HepG2 (cell line): ENCODE measurements at regions not wholly inside any gene's neighbourhood (a gene's known extent, or its start where the extent isn't known, plus 50 kb on each side); places are given as distances from the start of the nearest gene placed in this dataset.
A peak's percentile ranks its signal among the peaks of the same experiment; 100 is the strongest.

Experiments
- ATAC-seq: fragments of 200-7000 bp; cut with Tn5 transposase; 3 replicates; pipeline ENCODE4 v1.9.1; 2020; ENCODE audit warnings: mild to moderate bottlenecking, moderate library complexity
- BruUV-seq: library from RNA; stranded (reverse); fragments of 400-500 nt; replicated peaks from 2 replicates; lab custom pipeline; 2021; lab: Mats Ljungman, UMichigan
- CTCF ChIA-PET: fragments of 300-600 bp; formaldehyde crosslinking; extraction: SDS; loops from one replicate; lab custom pipeline; 2021; ENCODE audit warnings: low total read pairs, inconsistent platforms, low intra/inter-chr PET ratio; lab: Yijun Ruan, JAX
- POLR2A ChIA-PET: fragments of 350-600 bp; sonication (Branson Sonifier 250); formaldehyde crosslinking; loops from one replicate; lab custom pipeline; 2020; ENCODE audit warnings: antibody characterized with exemption, inconsistent platforms; lab: Yijun Ruan, JAX
- DNase-seq: peaks from one replicate; pipeline ENCODE4 v3.0.0-alpha.2; 2015; ENCODE audit warnings: low spot score
- FAIRE-seq: peaks from 3 replicates; lab custom pipeline; 2011; peaks lifted over from hg19 to GRCh38; lab: Jason Lieb, UNC
- H2AFZ ChIP-seq: one replicate; pipeline ENCODE4 v1.6.1; 2011; ENCODE audit warnings: low read length, inconsistent platforms
- H3K27ac ChIP-seq: fragments of 300-600 bp; 3 replicates; pipeline ENCODE4 v1.8.0; 2011; ENCODE audit warnings: mixed run types, mild to moderate bottlenecking, mixed read lengths, low read length, inconsistent platforms; ENCODE audit not compliant: insufficient read depth; ENCODE audit errors: extremely low read length
- H3K27me3 ChIP-seq, 2 experiments: fragments of 200-600 bp in 1 of 2; 2 replicates in 1 of 2; 3 replicates in 1 of 2; pipeline versions ENCODE4 v1.6.0 to v1.8.0; 2011; ENCODE audit warnings: low read length in 2 of 2, mild to moderate bottlenecking in 2 of 2, moderate library complexity in 2 of 2, inconsistent platforms in 1 of 2; ENCODE audit not compliant: insufficient read depth in 2 of 2, control insufficient read depth in 1 of 2
- H3K36me3 ChIP-seq, 2 experiments: fragments of 200-600 bp in 1 of 2; replicated peaks in 1 of 2; 2 replicates in 1 of 2; 3 replicates in 1 of 2; pipeline versions ENCODE4 v1.5.1 to v1.8.0; 2011; ENCODE audit warnings: low read length in 2 of 2, inconsistent platforms in 1 of 2; ENCODE audit not compliant: insufficient read depth in 2 of 2, control insufficient read depth in 1 of 2
- H3K4me1 ChIP-seq: 2 replicates; pipeline ENCODE4 v1.5.1; 2012; ENCODE audit warnings: low read length, inconsistent platforms; ENCODE audit not compliant: insufficient read depth
- H3K4me2 ChIP-seq: 2 replicates; pipeline ENCODE4 v1.6.0; 2011; ENCODE audit warnings: low read depth, low read length, inconsistent platforms
- H3K4me3 ChIP-seq, 3 experiments: fragments of 200-600 bp in 1 of 3; sonication (generic), shearing (Covaris generic) in 1 of 3; replicated peaks in 1 of 3; 2 replicates each; pipeline ENCODE4 v1.5.1; 2011 to 2016; ENCODE audit warnings: low read length in 3 of 3, inconsistent platforms in 2 of 3, low read depth in 2 of 3, mild to moderate bottlenecking in 2 of 3, control low read depth in 1 of 3, mixed read lengths in 1 of 3; ENCODE audit not compliant: insufficient read depth in 1 of 3
- H3K79me2 ChIP-seq: one replicate; pipeline ENCODE4 v1.6.1; 2011; ENCODE audit warnings: low read length, inconsistent platforms; ENCODE audit not compliant: insufficient read depth
- H3K9ac ChIP-seq: 2 replicates; pipeline ENCODE4 v1.6.0; 2011; ENCODE audit warnings: mild to moderate bottlenecking, low read depth, low read length, inconsistent platforms; ENCODE audit not compliant: insufficient read depth
- H3K9me3 ChIP-seq: 2 replicates; pipeline ENCODE4 v1.5.1; 2012; ENCODE audit warnings: mild to moderate bottlenecking, low read length
- H4K20me1 ChIP-seq: 2 replicates; pipeline ENCODE4 v1.6.0; 2011; ENCODE audit warnings: inconsistent platforms, mild to moderate bottlenecking, low read length, moderate library complexity; ENCODE audit not compliant: insufficient read depth
- FOXK1 ChIP-seq: sonication (generic); formaldehyde crosslinking; IDR thresholded peaks from 2 replicates; pipeline ENCODE4 v1.4.0; 2020; ENCODE audit warnings: low read depth, missing genetic modification reagents, borderline replicate concordance
- ISX ChIP-seq: sonication (generic); formaldehyde crosslinking; conservative IDR thresholded peaks from 2 replicates; pipeline ENCODE4 v1.5.0; 2020; ENCODE audit warnings: missing genetic modification reagents
- NFYB ChIP-seq: sonication (generic); formaldehyde crosslinking; IDR thresholded peaks from 2 replicates; pipeline ENCODE4 v1.4.0; 2020; ENCODE audit warnings: missing genetic modification reagents
- NR2F6 ChIP-seq, 2 experiments: IDR thresholded peaks; 2 replicates each; pipeline ENCODE4 v1.6.1; 2016; ENCODE audit warnings: antibody characterized with exemption in 1 of 2, mild to moderate bottlenecking in 1 of 2
- RAD21 ChIP-seq: fragments of 450-650 bp; formaldehyde crosslinking; IDR thresholded peaks from 2 replicates; pipeline ENCODE4 v1.5.0; 2020; ENCODE audit warnings: mild to moderate bottlenecking
- RFXAP ChIP-seq: sonication (generic); formaldehyde crosslinking; IDR thresholded peaks from 2 replicates; pipeline ENCODE4 v1.4.0; 2020; ENCODE audit warnings: missing genetic modification reagents, borderline replicate concordance
- ZNF263 ChIP-seq: sonication (generic); formaldehyde crosslinking; IDR thresholded peaks from 2 replicates; pipeline ENCODE4 v1.4.0; 2020; ENCODE audit warnings: missing genetic modification reagents
- ZNF501 ChIP-seq: sonication (generic); formaldehyde crosslinking; IDR thresholded peaks from 2 replicates; pipeline ENCODE4 v1.5.1; 2020; ENCODE audit warnings: mild to moderate bottlenecking, moderate library complexity, missing genetic modification reagents
- ZNF629 ChIP-seq: sonication (generic); formaldehyde crosslinking; conservative IDR thresholded peaks from 2 replicates; pipeline ENCODE4 v1.5.0; 2020; ENCODE audit warnings: missing genetic modification reagents
- WGBS: methylation state at CpG from one replicate; pipeline ENCODE4 v1.1.6; 2017; ENCODE audit warnings: low lambda C conversion rate; 5-methylcytosine and 5-hydroxymethylcytosine counted together
- in situ Hi-C: cut with HindIII; loops from 2 replicates; pipeline ENCODE4 v1.10.0; 2017; ENCODE audit warnings: low pct_unique_long_range_greater_than_20kb; ENCODE audit not compliant: extremely low pct_ligation_motif_present
- intact Hi-C: fragments of 100-400 bp; cut with micrococcal nuclease; formaldehyde crosslinking; loops from one replicate; pipeline ENCODE4 v1.10.0; 2022; ENCODE audit not compliant: unreplicated experiment
- TF ChIP-seq, protein P1 (sequence below): sonication (generic); formaldehyde crosslinking; IDR thresholded peaks from 2 replicates; pipeline ENCODE4 v1.4.0; 2020; ENCODE audit warnings: low read depth, mild to moderate bottlenecking, missing genetic modification reagents
- TF ChIP-seq, protein P2 (sequence below): sonication (generic); formaldehyde crosslinking; IDR thresholded peaks from 2 replicates; pipeline ENCODE4 v1.4.0; 2020; ENCODE audit warnings: missing genetic modification reagents
- TF ChIP-seq, protein P3 (sequence below): sonication (generic); formaldehyde crosslinking; IDR thresholded peaks from 2 replicates; pipeline ENCODE4 v1.4.0; 2020; ENCODE audit warnings: low read depth, mild to moderate bottlenecking, missing genetic modification reagents
- TF ChIP-seq, protein P4 (sequence below): sonication (generic); formaldehyde crosslinking; IDR thresholded peaks from 2 replicates; pipeline ENCODE4 v1.5.0; 2020; ENCODE audit warnings: mild to moderate bottlenecking, missing genetic modification reagents, borderline replicate concordance

DNA sequence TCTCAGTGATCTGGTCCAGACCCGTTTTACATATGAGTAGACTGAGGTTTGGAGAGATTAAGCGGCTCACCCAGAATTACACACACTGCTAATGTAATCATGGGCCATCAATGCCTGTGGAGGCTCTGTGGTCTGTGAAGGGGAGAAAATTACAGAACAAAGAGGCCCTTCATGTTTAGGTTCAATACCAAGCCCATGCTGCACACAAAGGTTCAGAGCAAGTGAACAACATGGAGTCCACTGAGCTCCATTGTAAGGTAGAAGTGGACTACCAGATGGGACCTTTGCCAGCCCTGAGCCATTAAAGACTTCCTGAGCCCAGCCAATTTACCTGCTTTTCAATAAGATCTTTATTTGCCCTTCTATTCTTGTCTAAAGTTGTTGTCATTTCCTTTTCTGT is 109.8 kb downstream of the LUZP4 start:
- no peaks in the 10 kb centered on the region for H3K79me2 ChIP-seq
- ChIA-PET CTCF (no interaction called here), POLR2A (no interaction called here)
- DNase-seq: no peak
- H3K4me2 ChIP-seq: no peak overlapping the region
- no peaks in the 10 kb centered on the region for H3K27me3 ChIP-seq
- no TSS peak for BruUV-seq
- intact Hi-C loops (loop anchor here (10.0 kb wide), 1 partner anchor 95 kb away; no protein-coding TSS in a partner anchor), in situ Hi-C loops (no loop called here)
- TF ChIP-seq ZNF629 (peak; percentile 64), NR2F6 (IDR thresholded peaks at IDR 0.05) (no peak), NR2F6 (CRISPR knock-in tag; IDR thresholded peaks at IDR 0.05) (no peak)
- TF ChIP-seq, protein P1, sequence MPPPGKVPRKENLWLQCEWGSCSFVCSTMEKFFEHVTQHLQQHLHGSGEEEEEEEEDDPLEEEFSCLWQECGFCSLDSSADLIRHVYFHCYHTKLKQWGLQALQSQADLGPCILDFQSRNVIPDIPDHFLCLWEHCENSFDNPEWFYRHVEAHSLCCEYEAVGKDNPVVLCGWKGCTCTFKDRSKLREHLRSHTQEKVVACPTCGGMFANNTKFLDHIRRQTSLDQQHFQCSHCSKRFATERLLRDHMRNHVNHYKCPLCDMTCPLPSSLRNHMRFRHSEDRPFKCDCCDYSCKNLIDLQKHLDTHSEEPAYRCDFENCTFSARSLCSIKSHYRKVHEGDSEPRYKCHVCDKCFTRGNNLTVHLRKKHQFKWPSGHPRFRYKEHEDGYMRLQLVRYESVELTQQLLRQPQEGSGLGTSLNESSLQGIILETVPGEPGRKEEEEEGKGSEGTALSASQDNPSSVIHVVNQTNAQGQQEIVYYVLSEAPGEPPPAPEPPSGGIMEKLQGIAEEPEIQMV (CRISPR knock-in tag): no peak
- TF ChIP-seq, protein P2, sequence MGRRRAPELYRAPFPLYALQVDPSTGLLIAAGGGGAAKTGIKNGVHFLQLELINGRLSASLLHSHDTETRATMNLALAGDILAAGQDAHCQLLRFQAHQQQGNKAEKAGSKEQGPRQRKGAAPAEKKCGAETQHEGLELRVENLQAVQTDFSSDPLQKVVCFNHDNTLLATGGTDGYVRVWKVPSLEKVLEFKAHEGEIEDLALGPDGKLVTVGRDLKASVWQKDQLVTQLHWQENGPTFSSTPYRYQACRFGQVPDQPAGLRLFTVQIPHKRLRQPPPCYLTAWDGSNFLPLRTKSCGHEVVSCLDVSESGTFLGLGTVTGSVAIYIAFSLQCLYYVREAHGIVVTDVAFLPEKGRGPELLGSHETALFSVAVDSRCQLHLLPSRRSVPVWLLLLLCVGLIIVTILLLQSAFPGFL (CRISPR knock-in tag): no peak
- FAIRE-seq: no peak
- no peak overlapping the region for H2AFZ ChIP-seq
- no peak overlapping the region for H3K4me3 ChIP-seq
- no peak overlapping the region for H3K9ac ChIP-seq
- H3K36me3 ChIP-seq: no peaks in the 10 kb centered on the region
- ATAC-seq: no peak
- H3K4me1 ChIP-seq: peaks cover 21% of the 10 kb centered on the region
- 0% methylated on average over 2 of the region's 2 CpGs for WGBS
- no peak overlapping the region for H3K27ac ChIP-seq
- H4K20me1 ChIP-seq: no peaks in the 10 kb centered on the region
- no peaks in the 10 kb centered on the region for H3K9me3 ChIP-seq

DNA sequence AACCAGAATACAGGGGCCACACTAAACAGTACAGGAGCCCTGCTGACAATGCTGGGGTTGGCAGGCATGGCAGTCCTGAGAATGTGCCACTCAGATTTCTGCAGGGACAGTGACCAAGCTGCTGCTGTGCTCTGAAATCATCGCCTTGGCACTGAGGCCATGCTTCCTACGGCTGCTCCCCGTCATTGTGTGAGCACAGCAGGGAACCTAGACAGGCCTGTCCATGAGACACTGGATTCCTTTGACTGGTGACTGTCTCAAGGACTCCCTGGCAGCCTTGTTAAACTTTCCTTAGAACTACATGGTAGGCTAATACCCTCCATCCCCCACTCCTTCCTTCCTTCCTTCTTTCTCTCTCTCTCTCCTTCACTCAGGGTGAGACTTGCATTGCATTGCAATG is 111.4 kb downstream of the LUZP4 start:
- H3K4me1 ChIP-seq: peaks cover 21% of the 10 kb centered on the region
- H4K20me1 ChIP-seq: no peaks in the 10 kb centered on the region
- intact Hi-C loops: no loop called here
- H3K79me2 ChIP-seq: no peaks in the 10 kb centered on the region
- whole genome bisulfite sequencing: no CpG with 5 or more reads among the region's 3 CpGs
- no peak for ATAC-seq
- no peak overlapping the region for H3K27ac ChIP-seq
- DNase-seq: no peak
- no peak overlapping the region for H3K4me3 ChIP-seq
- H3K9ac ChIP-seq: no peak overlapping the region
- POLR2A ChIA-PET: no interaction called here
- in situ Hi-C loops: no loop called here
- H3K9me3 ChIP-seq: no peaks in the 10 kb centered on the region
- no peak overlapping the region for H3K4me2 ChIP-seq
- no peak for FAIRE-seq
- H3K36me3 ChIP-seq: no peaks in the 10 kb centered on the region
- no peaks in the 10 kb centered on the region for H3K27me3 ChIP-seq
- H2AFZ ChIP-seq: no peak overlapping the region
- BruUV-seq: no TSS peak
- CTCF ChIA-PET: no interaction called here
- TF ChIP-seq ISX (CRISPR knock-in tag) (no peak), RFXAP (CRISPR knock-in tag) (no peak), NFYB (CRISPR knock-in tag) (no peak), ZNF263 (CRISPR knock-in tag) (no peak), ZNF501 (CRISPR knock-in tag) (no peak), FOXK1 (CRISPR knock-in tag) (no peak), RAD21 (CRISPR knock-in tag) (no peak)
- TF ChIP-seq, protein P3, sequence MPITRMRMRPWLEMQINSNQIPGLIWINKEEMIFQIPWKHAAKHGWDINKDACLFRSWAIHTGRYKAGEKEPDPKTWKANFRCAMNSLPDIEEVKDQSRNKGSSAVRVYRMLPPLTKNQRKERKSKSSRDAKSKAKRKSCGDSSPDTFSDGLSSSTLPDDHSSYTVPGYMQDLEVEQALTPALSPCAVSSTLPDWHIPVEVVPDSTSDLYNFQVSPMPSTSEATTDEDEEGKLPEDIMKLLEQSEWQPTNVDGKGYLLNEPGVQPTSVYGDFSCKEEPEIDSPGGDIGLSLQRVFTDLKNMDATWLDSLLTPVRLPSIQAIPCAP (CRISPR knock-in tag): no peak
- TF ChIP-seq, protein P4, sequence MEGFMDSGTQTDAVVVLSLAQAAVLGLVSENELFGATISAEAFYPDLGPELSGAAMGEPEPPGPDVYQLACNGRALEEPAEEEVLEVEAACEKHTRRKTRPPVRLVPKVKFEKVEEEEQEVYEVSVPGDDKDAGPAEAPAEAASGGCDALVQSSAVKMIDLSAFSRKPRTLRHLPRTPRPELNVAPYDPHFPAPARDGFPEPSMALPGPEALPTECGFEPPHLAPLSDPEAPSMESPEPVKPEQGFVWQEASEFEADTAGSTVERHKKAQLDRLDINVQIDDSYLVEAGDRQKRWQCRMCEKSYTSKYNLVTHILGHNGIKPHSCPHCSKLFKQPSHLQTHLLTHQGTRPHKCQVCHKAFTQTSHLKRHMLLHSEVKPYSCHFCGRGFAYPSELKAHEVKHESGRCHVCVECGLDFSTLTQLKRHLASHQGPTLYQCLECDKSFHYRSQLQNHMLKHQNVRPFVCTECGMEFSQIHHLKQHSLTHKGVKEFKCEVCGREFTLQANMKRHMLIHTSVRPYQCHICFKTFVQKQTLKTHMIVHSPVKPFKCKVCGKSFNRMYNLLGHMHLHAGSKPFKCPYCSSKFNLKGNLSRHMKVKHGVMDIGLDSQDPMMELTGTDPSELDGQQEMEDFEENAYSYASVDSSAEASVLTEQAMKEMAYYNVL: no peak
